ENCODE measurements at regions not wholly inside any gene's neighbourhood (a gene's known extent, or its start where the extent isn't known, plus 50 kb on each side); places are given as distances from the start of the nearest gene placed in this dataset.

DNA sequence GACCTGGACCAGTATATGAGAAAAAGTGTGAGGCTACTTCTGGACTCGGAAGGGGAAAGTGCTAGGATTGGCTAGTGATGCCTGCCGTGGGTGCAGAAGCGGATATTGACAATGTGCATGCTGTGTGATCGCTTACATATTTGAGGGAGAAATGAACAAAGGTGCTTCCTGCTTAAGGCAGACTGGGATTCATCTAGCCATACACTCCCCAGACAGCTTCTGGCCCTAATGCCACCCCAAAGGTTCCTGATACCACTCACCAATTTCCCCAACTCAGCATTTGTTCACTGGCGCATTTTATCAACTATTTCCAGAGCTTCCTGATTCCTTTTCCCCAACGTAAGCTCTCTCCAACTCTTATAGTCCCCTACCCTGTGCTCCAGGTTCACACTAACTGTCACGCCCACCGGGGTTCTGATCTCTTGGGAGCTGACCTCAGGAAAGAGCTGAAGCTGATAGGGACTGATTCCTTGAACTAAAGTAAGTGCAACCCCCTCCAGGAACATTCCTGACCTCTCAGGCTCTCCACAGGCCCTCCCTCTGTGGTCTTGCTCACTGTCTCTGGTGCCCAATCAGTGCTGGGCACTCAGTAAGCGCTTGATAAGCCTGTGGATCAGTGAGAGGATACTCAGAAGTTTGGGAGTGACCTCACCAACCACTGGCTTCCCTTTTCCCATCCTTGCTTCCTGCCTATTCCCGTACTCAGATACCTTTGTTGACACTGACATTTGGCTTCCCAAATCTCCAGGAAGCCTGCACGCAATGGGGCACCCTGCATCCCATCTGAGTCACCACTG, 73.3 kb downstream of the MRPL14 start:
- H3K27ac ChIP-seq: no peak overlapping the region
- TF ChIP-seq, protein P1, sequence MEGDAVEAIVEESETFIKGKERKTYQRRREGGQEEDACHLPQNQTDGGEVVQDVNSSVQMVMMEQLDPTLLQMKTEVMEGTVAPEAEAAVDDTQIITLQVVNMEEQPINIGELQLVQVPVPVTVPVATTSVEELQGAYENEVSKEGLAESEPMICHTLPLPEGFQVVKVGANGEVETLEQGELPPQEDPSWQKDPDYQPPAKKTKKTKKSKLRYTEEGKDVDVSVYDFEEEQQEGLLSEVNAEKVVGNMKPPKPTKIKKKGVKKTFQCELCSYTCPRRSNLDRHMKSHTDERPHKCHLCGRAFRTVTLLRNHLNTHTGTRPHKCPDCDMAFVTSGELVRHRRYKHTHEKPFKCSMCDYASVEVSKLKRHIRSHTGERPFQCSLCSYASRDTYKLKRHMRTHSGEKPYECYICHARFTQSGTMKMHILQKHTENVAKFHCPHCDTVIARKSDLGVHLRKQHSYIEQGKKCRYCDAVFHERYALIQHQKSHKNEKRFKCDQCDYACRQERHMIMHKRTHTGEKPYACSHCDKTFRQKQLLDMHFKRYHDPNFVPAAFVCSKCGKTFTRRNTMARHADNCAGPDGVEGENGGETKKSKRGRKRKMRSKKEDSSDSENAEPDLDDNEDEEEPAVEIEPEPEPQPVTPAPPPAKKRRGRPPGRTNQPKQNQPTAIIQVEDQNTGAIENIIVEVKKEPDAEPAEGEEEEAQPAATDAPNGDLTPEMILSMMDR (IDR thresholded peaks at IDR 0.05): no peak
- no peak for DNase-seq (ENCODE audit: low spot score)
- no peak overlapping the region for H3K4me3 ChIP-seq

DNA sequence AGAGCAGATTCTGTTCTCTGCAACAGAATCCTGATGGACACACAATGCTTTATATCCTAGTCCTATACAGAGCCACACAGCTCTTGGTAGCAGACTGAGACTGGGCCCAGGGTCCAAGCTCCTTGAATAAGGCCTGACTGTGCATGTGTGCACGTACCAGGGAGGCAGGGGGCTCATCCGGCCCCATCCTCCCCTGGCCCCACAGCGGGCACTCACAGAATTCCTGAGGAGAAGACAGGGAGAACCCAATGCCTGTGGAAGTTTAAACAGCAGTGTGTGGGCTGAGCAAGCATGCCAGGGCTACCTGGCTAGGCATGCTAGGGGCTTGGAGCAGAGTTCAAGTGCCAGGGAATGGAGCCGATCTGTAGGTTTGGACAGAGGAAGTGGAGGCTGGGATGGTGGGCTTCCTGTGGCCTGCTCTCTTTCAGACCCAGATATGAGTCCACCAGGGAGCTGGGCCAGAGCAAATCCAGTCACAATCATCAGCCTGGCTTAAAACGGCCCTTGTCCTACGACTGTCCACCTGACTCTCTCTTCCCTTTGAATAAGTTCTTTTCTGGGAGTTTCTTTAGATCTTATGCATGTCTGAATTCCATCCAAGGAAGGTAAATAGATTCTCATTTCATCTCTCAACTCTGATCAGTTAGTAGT, 74.0 kb downstream of the MRPL14 start:
- TF ChIP-seq, protein P1 (IDR thresholded peaks at IDR 0.05): no peak
- Histone ChIP-seq H3K27ac (no peak overlapping the region), H3K4me3 (no peak overlapping the region)
- no peak for DNase-seq (ENCODE audit: low spot score)

DNA sequence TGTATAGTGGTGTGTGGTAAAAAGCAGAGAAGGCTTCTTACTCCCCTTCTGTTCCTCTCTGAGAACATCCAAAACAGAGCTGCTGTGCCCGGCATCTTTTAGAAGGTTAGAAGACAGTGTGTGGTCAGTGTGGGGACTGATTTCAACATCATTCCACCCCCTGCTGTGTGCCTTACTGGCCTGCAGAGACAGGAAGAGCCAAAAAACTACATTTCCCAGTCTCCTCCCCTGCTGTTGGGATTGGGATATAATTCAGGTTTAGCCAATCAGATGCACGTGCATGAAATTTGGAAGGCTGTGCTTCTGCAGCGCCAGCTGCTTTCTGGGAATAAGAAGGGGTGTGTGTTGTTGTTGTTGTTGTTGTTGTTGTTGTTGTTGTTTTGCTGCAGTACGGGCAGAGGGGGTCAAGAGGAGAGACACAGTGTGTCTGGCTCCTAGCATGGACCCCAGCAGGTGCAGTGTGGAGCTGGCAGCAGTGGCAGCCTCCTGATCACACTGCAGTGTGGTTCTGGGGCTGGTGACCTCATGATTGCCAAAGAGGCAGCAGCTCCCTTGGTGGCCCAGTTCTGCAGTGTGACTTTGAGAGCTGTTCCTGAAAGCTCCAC, 74.7 kb downstream of the MRPL14 start:
- Histone ChIP-seq H3K4me3 (no peak overlapping the region), H3K27ac (peak overlapping the region in 1 of 2 donors; percentile 69)
- no peak for DNase-seq (ENCODE audit: low spot score)
- TF ChIP-seq, protein P1 (IDR thresholded peaks at IDR 0.05): no peak

DNA sequence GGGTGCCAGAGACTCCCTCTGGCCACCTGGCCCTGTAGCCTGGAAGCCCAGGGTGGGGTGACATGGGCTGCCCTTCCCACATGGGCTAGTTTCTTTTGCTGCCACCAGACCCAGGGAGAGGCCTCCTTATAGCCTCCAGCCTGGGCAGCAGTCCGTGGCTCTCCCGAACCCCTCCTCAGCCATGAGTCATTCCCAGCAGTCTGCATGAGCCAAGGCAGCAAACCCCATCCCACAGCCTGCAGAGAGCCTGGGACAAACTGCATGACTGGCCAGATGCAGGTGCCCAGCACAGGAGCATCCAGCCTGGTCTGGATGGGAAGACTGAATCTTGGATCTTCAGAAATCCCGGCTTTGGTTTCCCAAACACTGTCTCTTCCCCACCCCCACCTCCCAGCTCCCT, 75.7 kb downstream of the MRPL14 start:
- no peak for DNase-seq (ENCODE audit: low spot score)
- Histone ChIP-seq H3K4me3 (no peak overlapping the region), H3K27ac (peak overlapping the region; percentile 18 to 71)
- TF ChIP-seq, protein P1 (IDR thresholded peaks at IDR 0.05): no peak

DNA sequence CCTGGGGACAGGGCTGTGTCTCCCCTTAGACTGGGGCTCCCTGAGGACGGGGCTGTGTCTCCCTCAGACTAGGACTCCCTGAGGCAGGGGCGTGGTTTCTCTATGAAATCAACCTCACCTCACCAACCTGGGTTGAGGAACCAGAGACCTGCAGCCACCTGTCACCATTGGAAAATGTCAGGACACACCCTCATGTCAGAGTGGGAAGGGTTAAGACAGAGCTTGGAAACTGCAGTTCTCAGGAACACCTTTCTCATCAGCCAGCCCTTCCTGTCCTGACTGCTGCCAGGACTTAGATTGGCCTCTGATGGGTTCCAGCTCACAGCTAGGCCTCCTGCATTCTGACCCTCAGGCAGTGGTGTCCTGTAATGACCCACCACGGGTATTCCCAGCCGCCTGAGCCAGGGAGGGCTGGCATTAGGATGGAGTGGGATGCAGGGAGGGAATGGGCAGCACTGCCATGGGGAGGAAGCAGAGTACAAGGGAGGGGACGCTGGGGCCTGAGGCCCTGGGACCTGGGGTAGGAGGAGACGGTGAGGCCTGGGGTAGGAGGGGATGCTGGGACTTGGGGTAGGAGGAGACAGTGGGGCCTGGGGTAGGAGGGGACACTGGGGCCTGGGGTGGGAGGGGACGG, 76.3 kb downstream of the MRPL14 start:
- DNase-seq (ENCODE audit: low spot score): no peak
- H3K27ac ChIP-seq: peak overlapping the region; percentile 18 to 71
- H3K4me3 ChIP-seq: no peak overlapping the region
- TF ChIP-seq, protein P1 (IDR thresholded peaks at IDR 0.05): no peak

DNA sequence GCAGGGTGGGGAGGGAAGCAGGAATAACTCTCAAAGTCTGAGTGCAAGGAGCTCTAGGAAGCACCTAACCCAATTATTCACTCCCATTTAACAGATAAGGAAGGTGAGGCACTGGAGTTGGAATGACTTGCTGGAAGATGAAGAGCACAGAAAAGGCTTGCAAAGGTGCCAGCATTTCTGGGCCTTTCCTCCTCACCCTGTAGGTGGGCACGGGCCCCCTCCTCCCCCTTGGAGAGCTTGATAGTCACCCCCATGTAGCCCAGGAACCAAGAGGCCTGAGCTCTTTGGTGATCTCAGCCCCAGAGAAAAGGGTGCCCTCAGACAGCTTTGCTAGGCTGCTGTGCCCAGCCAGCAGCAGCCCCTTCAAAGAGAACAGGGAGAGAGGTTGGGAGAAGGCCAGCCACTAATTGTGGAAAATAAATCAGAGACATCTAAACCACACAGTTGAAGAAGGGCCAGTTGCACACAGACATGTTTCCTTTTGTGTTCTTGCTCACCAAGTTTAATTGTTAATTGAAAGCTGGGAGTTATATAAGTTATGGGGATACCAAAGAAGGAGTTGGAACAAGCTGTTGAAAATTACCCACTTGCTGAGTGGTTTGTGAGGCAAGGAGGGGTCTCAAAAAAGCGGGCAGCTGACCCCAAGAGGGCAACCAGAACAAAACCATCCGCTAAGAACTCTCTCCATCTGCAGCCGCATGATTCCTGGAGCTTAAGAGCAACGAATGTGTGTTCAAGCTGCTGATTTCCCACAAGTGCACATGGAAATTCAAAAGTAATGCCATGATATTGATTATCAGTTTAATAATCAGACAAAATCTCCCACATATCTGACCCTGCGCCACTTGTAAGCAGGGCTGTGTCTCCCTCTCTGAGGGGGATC, 77.0 kb downstream of the MRPL14 start:
- TF ChIP-seq, protein P1 (IDR thresholded peaks at IDR 0.05): no peak
- no peak for DNase-seq (ENCODE audit: low spot score)
- Histone ChIP-seq H3K4me3 (no peak overlapping the region), H3K27ac (peak overlapping the region in 1 of 2 donors; percentile 71)

All from coronary artery (tissue), 2 donors.